ENCODE measurements at regions not wholly inside any gene's neighbourhood (a gene's known extent, or its start where the extent isn't known, plus 50 kb on each side); places are given as distances from the start of the nearest gene placed in this dataset.
A peak's percentile ranks its signal among the peaks of the same experiment; 100 is the strongest.

DNA sequence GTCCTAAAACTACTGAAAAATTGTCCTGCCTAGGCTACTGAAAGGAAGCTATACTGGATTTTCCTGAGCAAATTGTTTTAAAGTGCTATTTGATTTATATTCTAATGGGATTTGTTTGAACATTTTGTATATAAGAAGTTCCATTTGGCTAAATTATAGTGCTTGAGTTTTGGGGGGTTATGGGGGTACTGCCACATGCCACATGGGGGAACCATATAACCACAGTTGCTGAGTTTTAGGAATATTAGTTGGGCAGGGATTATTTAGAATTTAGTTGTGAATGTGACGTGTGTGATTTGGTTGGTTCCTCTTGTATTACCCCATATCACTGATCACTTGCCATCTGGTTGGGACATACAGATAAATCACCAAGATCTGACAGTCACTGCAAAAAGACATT is 224.5 kb upstream of the TAPT1 start:
- H3K9me3 ChIP-seq (ENCODE audit: insufficient read depth, low read length) = peaks cover 4% of the 10 kb centered on the region; the same call in 1 of the 2 replicates
- TF ChIP-seq SUZ12 (IDR thresholded peaks at IDR 0.05; ENCODE audit: extremely low read depth, insufficient read depth, insufficient read length) (no peak), YY1 (IDR thresholded peaks at IDR 0.05; ENCODE audit: insufficient read depth, insufficient read length) (no peak), ZNF274 (IDR thresholded peaks at IDR 0.05; ENCODE audit: low read depth, low read length) (no peak)

DNA sequence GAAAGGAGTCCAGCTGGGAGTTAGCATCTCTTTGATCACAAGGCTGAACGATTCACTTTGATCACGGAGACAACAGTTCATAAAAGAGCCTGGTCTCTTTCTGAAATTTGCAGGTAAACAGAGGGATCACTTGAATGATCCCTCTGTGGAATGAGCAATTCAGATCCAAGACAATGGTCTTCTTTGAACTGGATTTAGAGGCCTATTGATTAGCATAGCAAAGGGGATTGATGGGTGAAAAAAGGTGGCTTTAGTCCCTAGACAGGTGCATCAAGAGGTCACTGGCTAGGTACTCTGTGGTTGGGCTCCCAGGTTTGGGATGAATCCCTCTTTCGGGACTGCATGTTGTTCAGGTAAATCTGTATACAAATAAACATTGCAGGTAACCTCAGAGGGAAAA is 223.8 kb upstream of the TAPT1 start:
- peak; percentile 39 for DNase-seq (ENCODE audit: low read depth, low spot score)
- no peak overlapping the region for H3K9ac ChIP-seq (ENCODE audit: insufficient read length, low read depth)
- H3K4me3 ChIP-seq (ENCODE audit: insufficient read length, low read depth) = no peak overlapping the region
- no peaks in the 10 kb centered on the region for H3K36me3 ChIP-seq (ENCODE audit: insufficient read depth, insufficient read length, low read length)
- peaks cover 18% of the 10 kb centered on the region for H3K27me3 ChIP-seq (ENCODE audit: insufficient read depth, insufficient read length)
- H3K4me1 ChIP-seq (ENCODE audit: insufficient read depth, insufficient read length) = no peaks in the 10 kb centered on the region
- TF ChIP-seq SUZ12 (IDR thresholded peaks at IDR 0.05; ENCODE audit: extremely low read depth, insufficient read depth, insufficient read length) = no peak
- no peak for TF ChIP-seq YY1 (IDR thresholded peaks at IDR 0.05; ENCODE audit: insufficient read depth, insufficient read length)
- no peak for TF ChIP-seq ZNF274 (IDR thresholded peaks at IDR 0.05; ENCODE audit: low read depth, low read length)
- peaks cover 4% of the 10 kb centered on the region; the same call in 1 of the 2 replicates for H3K9me3 ChIP-seq (ENCODE audit: insufficient read depth, low read length)

More for the DNA sequence above, 224.5 kb upstream of the TAPT1 start:
- Histone ChIP-seq H3K9ac (ENCODE audit: insufficient read length, low read depth) (no peak overlapping the region), H3K4me1 (ENCODE audit: insufficient read depth, insufficient read length) (no peaks in the 10 kb centered on the region), H3K36me3 (ENCODE audit: insufficient read depth, insufficient read length, low read length) (no peaks in the 10 kb centered on the region), H3K4me3 (ENCODE audit: insufficient read length, low read depth) (no peak overlapping the region), H3K27me3 (ENCODE audit: insufficient read depth, insufficient read length) (peaks cover 18% of the 10 kb centered on the region)
- no peak for DNase-seq (ENCODE audit: low read depth, low spot score)

GRCh38 chr4:16449406-16449805 is 223.1 kb upstream of the TAPT1 start:
- Histone ChIP-seq H3K9ac (ENCODE audit: insufficient read length, low read depth) (no peak overlapping the region), H3K4me1 (ENCODE audit: insufficient read depth, insufficient read length) (no peaks in the 10 kb centered on the region), H3K4me3 (ENCODE audit: insufficient read length, low read depth) (no peak overlapping the region), H3K36me3 (ENCODE audit: insufficient read depth, insufficient read length, low read length) (no peaks in the 10 kb centered on the region), H3K9me3 (ENCODE audit: insufficient read depth, low read length) (peaks cover 4% of the 10 kb centered on the region; the same call in 1 of the 2 replicates), H3K27me3 (ENCODE audit: insufficient read depth, insufficient read length) (peaks cover 18% of the 10 kb centered on the region)
- no peak for DNase-seq (ENCODE audit: low read depth, low spot score)
- TF ChIP-seq SUZ12 (IDR thresholded peaks at IDR 0.05; ENCODE audit: extremely low read depth, insufficient read depth, insufficient read length) (no peak), YY1 (IDR thresholded peaks at IDR 0.05; ENCODE audit: insufficient read depth, insufficient read length) (no peak), ZNF274 (IDR thresholded peaks at IDR 0.05; ENCODE audit: low read depth, low read length) (no peak)

- DNase-seq (ENCODE audit: low read depth, low spot score) = no peak
- Histone ChIP-seq H3K9ac (ENCODE audit: insufficient read length, low read depth) (no peak overlapping the region), H3K4me3 (ENCODE audit: insufficient read length, low read depth) (no peak overlapping the region), H3K27me3 (ENCODE audit: insufficient read depth, insufficient read length) (peaks cover 18% of the 10 kb centered on the region), H3K9me3 (ENCODE audit: insufficient read depth, low read length) (peaks cover 4% of the 10 kb centered on the region; the same call in 1 of the 2 replicates), H3K4me1 (ENCODE audit: insufficient read depth, insufficient read length) (no peaks in the 10 kb centered on the region), H3K36me3 (ENCODE audit: insufficient read depth, insufficient read length, low read length) (no peaks in the 10 kb centered on the region)
- TF ChIP-seq YY1 (IDR thresholded peaks at IDR 0.05; ENCODE audit: insufficient read depth, insufficient read length) = no peak
- no peak for TF ChIP-seq SUZ12 (IDR thresholded peaks at IDR 0.05; ENCODE audit: extremely low read depth, insufficient read depth, insufficient read length)
- TF ChIP-seq ZNF274 (IDR thresholded peaks at IDR 0.05; ENCODE audit: low read depth, low read length) = no peak
Measured at GRCh38 chr4:16448241-16448840, 222.1 kb upstream of the TAPT1 start.

GRCh38 chr4:16443504-16444088 is 217.3 kb upstream of the TAPT1 start:
- Histone ChIP-seq H3K4me1 (ENCODE audit: insufficient read depth, insufficient read length) (no peaks in the 10 kb centered on the region), H3K9me3 (ENCODE audit: insufficient read depth, low read length) (no peaks in the 10 kb centered on the region; the same call in 1 of the 2 replicates), H3K36me3 (ENCODE audit: insufficient read depth, insufficient read length, low read length) (no peaks in the 10 kb centered on the region), H3K27me3 (ENCODE audit: insufficient read depth, insufficient read length) (peaks cover 6% of the 10 kb centered on the region), H3K9ac (ENCODE audit: insufficient read length, low read depth) (no peak overlapping the region), H3K4me3 (ENCODE audit: insufficient read length, low read depth) (no peak overlapping the region)
- no peak for TF ChIP-seq SUZ12 (IDR thresholded peaks at IDR 0.05; ENCODE audit: extremely low read depth, insufficient read depth, insufficient read length)
- no peak for TF ChIP-seq ZNF274 (IDR thresholded peaks at IDR 0.05; ENCODE audit: low read depth, low read length)
- TF ChIP-seq YY1 (IDR thresholded peaks at IDR 0.05; ENCODE audit: insufficient read depth, insufficient read length) = no peak
- DNase-seq (ENCODE audit: low read depth, low spot score) = peak; percentile 32

DNA sequence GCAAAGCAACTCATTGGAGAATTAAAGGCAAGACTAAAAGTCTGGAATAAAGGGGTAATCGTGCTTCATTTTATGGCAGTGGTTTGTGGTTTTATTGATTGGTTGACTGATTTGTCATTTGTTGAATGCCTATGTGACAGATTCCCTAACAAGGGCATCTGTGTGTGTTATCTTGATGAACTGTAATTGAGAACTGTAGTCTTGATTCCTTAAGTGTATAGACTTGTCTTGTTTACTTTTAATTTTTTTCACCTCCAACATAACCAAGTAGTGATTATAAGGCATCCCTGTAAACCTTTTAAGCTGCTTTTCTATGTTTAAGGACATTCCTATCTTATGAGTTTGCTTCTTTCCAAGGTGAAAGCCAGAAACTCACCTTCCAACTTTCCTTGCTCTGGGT is 216.0 kb upstream of the TAPT1 start:
- no peak for DNase-seq (ENCODE audit: low read depth, low spot score)
- no peak overlapping the region for H3K4me3 ChIP-seq (ENCODE audit: insufficient read length, low read depth)
- H3K9ac ChIP-seq (ENCODE audit: insufficient read length, low read depth) = no peak overlapping the region
- peaks cover 9% of the 10 kb centered on the region for H3K9me3 ChIP-seq (ENCODE audit: insufficient read depth, low read length)
- no peaks in the 10 kb centered on the region for H3K27me3 ChIP-seq (ENCODE audit: insufficient read depth, insufficient read length)
- H3K4me1 ChIP-seq (ENCODE audit: insufficient read depth, insufficient read length) = no peaks in the 10 kb centered on the region
- H3K36me3 ChIP-seq (ENCODE audit: insufficient read depth, insufficient read length, low read length) = no peaks in the 10 kb centered on the region
- TF ChIP-seq YY1 (IDR thresholded peaks at IDR 0.05; ENCODE audit: insufficient read depth, insufficient read length) = no peak
- no peak for TF ChIP-seq ZNF274 (IDR thresholded peaks at IDR 0.05; ENCODE audit: low read depth, low read length)
- no peak for TF ChIP-seq SUZ12 (IDR thresholded peaks at IDR 0.05; ENCODE audit: extremely low read depth, insufficient read depth, insufficient read length)

DNA sequence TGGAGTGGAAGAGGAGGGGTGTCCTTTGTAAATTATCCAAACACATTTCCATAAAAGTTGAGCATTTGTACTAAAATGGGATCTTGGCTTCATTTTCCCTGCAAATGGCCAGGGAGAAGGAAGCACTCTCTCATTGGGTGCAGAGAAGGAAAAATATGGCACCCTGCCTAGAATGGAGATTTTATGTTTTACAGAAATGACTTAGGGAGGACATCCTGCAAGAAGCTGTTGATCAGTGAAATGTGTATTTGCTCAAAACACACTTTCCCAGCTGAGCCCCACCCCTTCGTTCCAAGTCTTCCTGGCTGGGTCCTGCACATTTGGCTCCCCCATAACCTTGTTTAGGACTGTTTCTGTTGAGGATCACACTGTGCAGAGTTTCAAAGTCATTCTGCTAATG is 213.5 kb upstream of the TAPT1 start:
- TF ChIP-seq ZNF274 (IDR thresholded peaks at IDR 0.05; ENCODE audit: low read depth, low read length) (no peak), SUZ12 (IDR thresholded peaks at IDR 0.05; ENCODE audit: extremely low read depth, insufficient read depth, insufficient read length) (no peak), YY1 (IDR thresholded peaks at IDR 0.05; ENCODE audit: insufficient read depth, insufficient read length) (no peak)
- Histone ChIP-seq H3K36me3 (ENCODE audit: insufficient read depth, insufficient read length, low read length) (no peaks in the 10 kb centered on the region), H3K4me1 (ENCODE audit: insufficient read depth, insufficient read length) (no peaks in the 10 kb centered on the region), H3K4me3 (ENCODE audit: insufficient read length, low read depth) (no peak overlapping the region), H3K9ac (ENCODE audit: insufficient read length, low read depth) (no peak overlapping the region), H3K9me3 (ENCODE audit: insufficient read depth, low read length) (peaks cover 23% of the 10 kb centered on the region), H3K27me3 (ENCODE audit: insufficient read depth, insufficient read length) (no peaks in the 10 kb centered on the region)
- DNase-seq (ENCODE audit: low read depth, low spot score) = no peak
